ENCODE measurements at regions not wholly inside any gene's neighbourhood (a gene's known extent, or its start where the extent isn't known, plus 50 kb on each side); places are given as distances from the start of the nearest gene placed in this dataset.

DNA sequence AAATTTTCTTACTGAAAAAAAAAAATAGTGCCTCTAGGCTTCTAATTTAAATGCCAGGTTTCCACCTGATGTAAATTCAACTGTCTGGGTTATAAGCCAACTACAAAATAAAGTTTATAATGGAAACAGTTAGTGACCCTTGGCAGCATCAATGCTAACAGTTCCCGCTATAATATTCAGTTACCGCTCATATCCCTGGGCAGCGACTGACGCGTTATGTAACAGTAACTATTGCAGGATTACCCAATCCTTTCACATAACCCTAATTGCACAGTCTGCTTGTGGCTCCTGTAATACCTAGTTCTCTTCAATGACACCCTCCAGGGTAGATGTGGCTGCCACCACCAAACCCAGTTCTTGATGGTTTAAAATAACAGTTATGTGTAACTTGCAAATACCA lies 208.6 kb downstream of the MOXD1 start:
- TF ChIP-seq, protein P1, sequence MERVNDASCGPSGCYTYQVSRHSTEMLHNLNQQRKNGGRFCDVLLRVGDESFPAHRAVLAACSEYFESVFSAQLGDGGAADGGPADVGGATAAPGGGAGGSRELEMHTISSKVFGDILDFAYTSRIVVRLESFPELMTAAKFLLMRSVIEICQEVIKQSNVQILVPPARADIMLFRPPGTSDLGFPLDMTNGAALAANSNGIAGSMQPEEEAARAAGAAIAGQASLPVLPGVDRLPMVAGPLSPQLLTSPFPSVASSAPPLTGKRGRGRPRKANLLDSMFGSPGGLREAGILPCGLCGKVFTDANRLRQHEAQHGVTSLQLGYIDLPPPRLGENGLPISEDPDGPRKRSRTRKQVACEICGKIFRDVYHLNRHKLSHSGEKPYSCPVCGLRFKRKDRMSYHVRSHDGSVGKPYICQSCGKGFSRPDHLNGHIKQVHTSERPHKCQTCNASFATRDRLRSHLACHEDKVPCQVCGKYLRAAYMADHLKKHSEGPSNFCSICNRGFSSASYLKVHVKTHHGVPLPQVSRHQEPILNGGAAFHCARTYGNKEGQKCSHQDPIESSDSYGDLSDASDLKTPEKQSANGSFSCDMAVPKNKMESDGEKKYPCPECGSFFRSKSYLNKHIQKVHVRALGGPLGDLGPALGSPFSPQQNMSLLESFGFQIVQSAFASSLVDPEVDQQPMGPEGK (CRISPR knock-in tag; IDR thresholded peaks at IDR 0.05; ENCODE audit: borderline replicate concordance), result no peak
- TF ChIP-seq CSDC2 (CRISPR knock-in tag; IDR thresholded peaks at IDR 0.05) (no peak), ZC3H10 (CRISPR knock-in tag; IDR thresholded peaks at IDR 0.05) (no peak), OSR1 (CRISPR knock-in tag; IDR thresholded peaks at IDR 0.05) (no peak), ZNF8 (CRISPR knock-in tag; IDR thresholded peaks at IDR 0.05) (no peak), BACH2 (CRISPR knock-in tag; IDR thresholded peaks at IDR 0.05; ENCODE audit: borderline replicate concordance) (no peak), ARNTL (CRISPR knock-in tag; IDR thresholded peaks at IDR 0.05; ENCODE audit: borderline replicate concordance, low read depth) (no peak), ZFP30 (CRISPR knock-in tag; IDR thresholded peaks at IDR 0.05) (no peak), GLIS3 (CRISPR knock-in tag; IDR thresholded peaks at IDR 0.05) (no peak), RARB (CRISPR knock-in tag; IDR thresholded peaks at IDR 0.05) (no peak), ESRRG (CRISPR knock-in tag; IDR thresholded peaks at IDR 0.05) (no peak)
- TF ChIP-seq, protein P2, sequence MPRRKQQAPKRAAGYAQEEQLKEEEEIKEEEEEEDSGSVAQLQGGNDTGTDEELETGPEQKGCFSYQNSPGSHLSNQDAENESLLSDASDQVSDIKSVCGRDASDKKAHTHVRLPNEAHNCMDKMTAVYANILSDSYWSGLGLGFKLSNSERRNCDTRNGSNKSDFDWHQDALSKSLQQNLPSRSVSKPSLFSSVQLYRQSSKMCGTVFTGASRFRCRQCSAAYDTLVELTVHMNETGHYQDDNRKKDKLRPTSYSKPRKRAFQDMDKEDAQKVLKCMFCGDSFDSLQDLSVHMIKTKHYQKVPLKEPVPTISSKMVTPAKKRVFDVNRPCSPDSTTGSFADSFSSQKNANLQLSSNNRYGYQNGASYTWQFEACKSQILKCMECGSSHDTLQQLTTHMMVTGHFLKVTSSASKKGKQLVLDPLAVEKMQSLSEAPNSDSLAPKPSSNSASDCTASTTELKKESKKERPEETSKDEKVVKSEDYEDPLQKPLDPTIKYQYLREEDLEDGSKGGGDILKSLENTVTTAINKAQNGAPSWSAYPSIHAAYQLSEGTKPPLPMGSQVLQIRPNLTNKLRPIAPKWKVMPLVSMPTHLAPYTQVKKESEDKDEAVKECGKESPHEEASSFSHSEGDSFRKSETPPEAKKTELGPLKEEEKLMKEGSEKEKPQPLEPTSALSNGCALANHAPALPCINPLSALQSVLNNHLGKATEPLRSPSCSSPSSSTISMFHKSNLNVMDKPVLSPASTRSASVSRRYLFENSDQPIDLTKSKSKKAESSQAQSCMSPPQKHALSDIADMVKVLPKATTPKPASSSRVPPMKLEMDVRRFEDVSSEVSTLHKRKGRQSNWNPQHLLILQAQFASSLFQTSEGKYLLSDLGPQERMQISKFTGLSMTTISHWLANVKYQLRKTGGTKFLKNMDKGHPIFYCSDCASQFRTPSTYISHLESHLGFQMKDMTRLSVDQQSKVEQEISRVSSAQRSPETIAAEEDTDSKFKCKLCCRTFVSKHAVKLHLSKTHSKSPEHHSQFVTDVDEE (CRISPR knock-in tag; IDR thresholded peaks at IDR 0.05), result no peak
- TF ChIP-seq, protein P3, sequence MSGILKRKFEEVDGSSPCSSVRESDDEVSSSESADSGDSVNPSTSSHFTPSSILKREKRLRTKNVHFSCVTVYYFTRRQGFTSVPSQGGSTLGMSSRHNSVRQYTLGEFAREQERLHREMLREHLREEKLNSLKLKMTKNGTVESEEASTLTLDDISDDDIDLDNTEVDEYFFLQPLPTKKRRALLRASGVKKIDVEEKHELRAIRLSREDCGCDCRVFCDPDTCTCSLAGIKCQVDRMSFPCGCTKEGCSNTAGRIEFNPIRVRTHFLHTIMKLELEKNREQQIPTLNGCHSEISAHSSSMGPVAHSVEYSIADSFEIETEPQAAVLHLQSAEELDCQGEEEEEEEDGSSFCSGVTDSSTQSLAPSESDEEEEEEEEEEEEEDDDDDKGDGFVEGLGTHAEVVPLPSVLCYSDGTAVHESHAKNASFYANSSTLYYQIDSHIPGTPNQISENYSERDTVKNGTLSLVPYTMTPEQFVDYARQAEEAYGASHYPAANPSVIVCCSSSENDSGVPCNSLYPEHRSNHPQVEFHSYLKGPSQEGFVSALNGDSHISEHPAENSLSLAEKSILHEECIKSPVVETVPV (CRISPR knock-in tag; IDR thresholded peaks at IDR 0.05), result no peak

All from SK-N-SH treated with all-trans-retinoic acid at 6 μM for 48 hours (cell line).